ENCODE measurements at regions not wholly inside any gene's neighbourhood (a gene's known extent, or its start where the extent isn't known, plus 50 kb on each side); places are given as distances from the start of the nearest gene placed in this dataset.

- Histone ChIP-seq H3K9ac (ENCODE audit: low read length in 3 of 3) (no peak overlapping the region), H3K4me3 (ENCODE audit: low read length in 3 of 3) (no peak overlapping the region), H3K4me1 (ENCODE audit: control insufficient read depth in 2 of 3, insufficient read depth in 2 of 3, low read depth in 1 of 3, low read length in 3 of 3) (peaks cover 0 to 2% (median 0%) of the 10 kb centered on the region in 3 donors), H3K36me3 (ENCODE audit: control insufficient read depth in 2 of 3, insufficient read depth in 3 of 3, low read length in 3 of 3) (no peaks in the 10 kb centered on the region), H3K27me3 (ENCODE audit: control insufficient read depth, insufficient read depth, low read length) (no peaks in the 10 kb centered on the region), H3K27ac (ENCODE audit: low read depth in 2 of 2, low read length in 2 of 2) (no peak overlapping the region), H3K9me3 (ENCODE audit: control insufficient read depth in 2 of 3, insufficient read depth in 1 of 3, low read length in 3 of 3) (no peaks in the 10 kb centered on the region)
- no peak for TF ChIP-seq CTCF (IDR thresholded peaks at IDR 0.05; ENCODE audit: borderline replicate concordance, extremely low read depth, insufficient read depth)
- DNase-seq = peak in 1 of 5 donors; percentile 15
- FAIRE-seq = no peak
- intact Hi-C loops (cut with DNase I) = no loop called here
These were observed 66.9 kb upstream of the PRDM11 start for GRCh38 chr11:45079567-45079942.

- Histone ChIP-seq H3K9ac (ENCODE audit: low read length in 3 of 3) (no peak overlapping the region), H3K27ac (ENCODE audit: low read depth in 2 of 2, low read length in 2 of 2) (no peak overlapping the region), H3K36me3 (ENCODE audit: control insufficient read depth in 2 of 3, insufficient read depth in 3 of 3, low read length in 3 of 3) (no peaks in the 10 kb centered on the region), H3K4me1 (ENCODE audit: control insufficient read depth in 2 of 3, insufficient read depth in 2 of 3, low read depth in 1 of 3, low read length in 3 of 3) (peaks cover 0 to 2% (median 0%) of the 10 kb centered on the region in 3 donors), H3K27me3 (ENCODE audit: control insufficient read depth, insufficient read depth, low read length) (no peaks in the 10 kb centered on the region), H3K4me3 (ENCODE audit: low read length in 3 of 3) (no peak overlapping the region), H3K9me3 (ENCODE audit: control insufficient read depth in 2 of 3, insufficient read depth in 1 of 3, low read length in 3 of 3) (no peaks in the 10 kb centered on the region)
- TF ChIP-seq CTCF (IDR thresholded peaks at IDR 0.05; ENCODE audit: borderline replicate concordance, extremely low read depth, insufficient read depth) = no peak
- peak in 2 of 5 donors; percentile 31 to 63 for DNase-seq
- no peak for FAIRE-seq
- intact Hi-C loops (cut with DNase I) = no loop called here
These were observed 66.3 kb upstream of the PRDM11 start for GRCh38 chr11:45079943-45080719.

- H3K4me3 ChIP-seq (ENCODE audit: low read length in 3 of 3) = no peak overlapping the region
- H3K9me3 ChIP-seq (ENCODE audit: control insufficient read depth in 2 of 3, insufficient read depth in 1 of 3, low read length in 3 of 3) = no peaks in the 10 kb centered on the region
- H3K27ac ChIP-seq (ENCODE audit: low read depth in 2 of 2, low read length in 2 of 2) = no peak overlapping the region
- no peak overlapping the region for H3K9ac ChIP-seq (ENCODE audit: low read length in 3 of 3)
- H3K36me3 ChIP-seq (ENCODE audit: control insufficient read depth in 2 of 3, insufficient read depth in 3 of 3, low read length in 3 of 3) = no peaks in the 10 kb centered on the region
- H3K27me3 ChIP-seq (ENCODE audit: control insufficient read depth, insufficient read depth, low read length) = no peaks in the 10 kb centered on the region
- no peak for TF ChIP-seq CTCF (IDR thresholded peaks at IDR 0.05; ENCODE audit: borderline replicate concordance, extremely low read depth, insufficient read depth)
- FAIRE-seq (no peak), DNase-seq (peak in 1 of 5 donors; percentile 48)
- H3K4me1 ChIP-seq (ENCODE audit: control insufficient read depth in 2 of 3, insufficient read depth in 2 of 3, low read depth in 1 of 3, low read length in 3 of 3) = peaks cover 0 to 2% (median 0%) of the 10 kb centered on the region in 3 donors
- intact Hi-C loops (cut with DNase I) = no loop called here
These were observed 63.5 kb upstream of the PRDM11 start for GRCh38 chr11:45082744-45083543.
